Sigmoid colon (tissue), 6 donors: ENCODE measurements at regions not wholly inside any gene's neighbourhood (a gene's known extent, or its start where the extent isn't known, plus 50 kb on each side); places are given as distances from the start of the nearest gene placed in this dataset.

Source experiments
- DNase-seq: peaks from one replicate; pipeline ENCODE4 v3.0.0-alpha.2; 2019
- H3K27ac ChIP-seq, 4 donors: fragments of 200-600 bp; sonication (generic); one replicate each; pipeline ENCODE4 v1.5.1; 2016 to 2019; ENCODE audit warnings: mild to moderate bottlenecking in 1 of 4
- H3K27me3 ChIP-seq, 3 donors: fragments of 200-600 bp; sonication (generic); one replicate each; pipeline ENCODE4 v1.5.1; 2019; ENCODE audit warnings: mild to moderate bottlenecking in 1 of 3
- H3K36me3 ChIP-seq, 4 donors: fragments of 200-600 bp; sonication (generic); one replicate each; pipeline ENCODE4 v1.5.1; 2016 to 2019
- H3K4me1 ChIP-seq, 4 donors: fragments of 200-600 bp; sonication (generic); one replicate each; pipeline ENCODE4 v1.5.1; 2017 to 2019
- H3K4me3 ChIP-seq, 4 donors: fragments of 200-600 bp; sonication (generic); one replicate each; pipeline ENCODE4 v1.5.1; 2017 to 2019; ENCODE audit warnings: mild to moderate bottlenecking in 2 of 4, moderate library complexity in 1 of 4
- H3K9me3 ChIP-seq, 4 donors: fragments of 200-600 bp in 3 of 4; sonication (generic) in 3 of 4; one replicate each; pipeline versions ENCODE4 v1.5.1 to v1.6.1; 2013 to 2019
- CTCF ChIP-seq, 4 experiments: fragments of 450-650 bp in 3 of 4; fragments of 200-600 bp in 1 of 4; IDR thresholded peaks; one replicate each; pipeline ENCODE4 v1.5.1; 2016 to 2019; ENCODE audit warnings: antibody characterized with exemption in 4 of 4, mild to moderate bottlenecking in 3 of 4, moderate library complexity in 2 of 4
- EP300 ChIP-seq, 4 donors: sonication (generic); formaldehyde crosslinking; IDR thresholded peaks; one replicate each; pipeline ENCODE4 v1.6.1; 2017; ENCODE audit warnings: antibody characterized with exemption in 4 of 4
- POLR2A ChIP-seq, 2 donors: fragments of 450-650 bp; IDR thresholded peaks; one replicate each; pipeline ENCODE4 v1.6.1; 2016; ENCODE audit warnings: antibody characterized with exemption in 2 of 2, mild to moderate bottlenecking in 2 of 2, moderate library complexity in 2 of 2
- POLR2AphosphoS5 ChIP-seq, 4 donors: sonication (generic); formaldehyde crosslinking; IDR thresholded peaks; one replicate each; pipeline ENCODE4 v1.6.1; 2017; ENCODE audit warnings: antibody characterized with exemption in 4 of 4
- WGBS, 2 donors: extraction: QIAGEN DNeasy Blood & Tissue Kit; methylation state at CpG; one replicate each; pipeline ENCODE4 v1.1.7; 2013; 5-methylcytosine and 5-hydroxymethylcytosine counted together
- intact Hi-C: fragments of 100-400 bp; cut with DNase I; formaldehyde crosslinking; loops from one replicate; pipeline ENCODE4 v1.15.1; 2023
- donor health status: healthy with polysubstance abuse.
- donor health status: healthy.

- intact Hi-C loops: no loop called here
- no peaks in the 10 kb centered on the region for H3K9me3 ChIP-seq
- no peaks in the 10 kb centered on the region for H3K36me3 ChIP-seq
- DNase-seq: no peak
- no peaks in the 10 kb centered on the region for H3K27me3 ChIP-seq
- TF ChIP-seq POLR2A (IDR thresholded peaks at IDR 0.05) (no peak), EP300 (IDR thresholded peaks at IDR 0.05) (no peak), CTCF (IDR thresholded peaks at IDR 0.05) (no peak), POLR2AphosphoS5 (IDR thresholded peaks at IDR 0.05) (no peak)
- H3K4me1 ChIP-seq: peaks cover 0 to 11% (median 4%) of the 10 kb centered on the region in 4 donors
- no peak overlapping the region for H3K27ac ChIP-seq
- H3K4me3 ChIP-seq: no peak overlapping the region
- WGBS, 2 donors: 78 to 79% methylated on average over 1 of the region's 1 CpG
Observed at GRCh38 chr2:101549371-101549770, 74.5 kb upstream of the RFX8 start.

- H3K9me3 ChIP-seq: no peaks in the 10 kb centered on the region
- DNase-seq: no peak
- TF ChIP-seq EP300 (IDR thresholded peaks at IDR 0.05): no peak
- H3K4me1 ChIP-seq: peaks cover 0 to 11% (median 4%) of the 10 kb centered on the region in 4 donors
- intact Hi-C loops: no loop called here
- WGBS, 2 donors: 80 to 89% methylated on average over 2 of the region's 2 CpGs
- H3K27me3 ChIP-seq: no peaks in the 10 kb centered on the region
- H3K4me3 ChIP-seq: no peak overlapping the region
- H3K36me3 ChIP-seq: no peaks in the 10 kb centered on the region
- peak overlapping the region in 1 of 4 donors; percentile 5 for H3K27ac ChIP-seq
Observed at GRCh38 chr2:101546376-101547058, 71.6 kb upstream of the RFX8 start.

GRCh38 chr2:101545950-101546349 lies 71.0 kb upstream of the RFX8 start:
- Histone ChIP-seq H3K27ac (no peak overlapping the region), H3K9me3 (no peaks in the 10 kb centered on the region), H3K36me3 (no peaks in the 10 kb centered on the region), H3K4me3 (no peak overlapping the region), H3K4me1 (peaks cover 0 to 11% (median 4%) of the 10 kb centered on the region in 4 donors), H3K27me3 (no peaks in the 10 kb centered on the region)
- intact Hi-C loops: no loop called here
- TF ChIP-seq POLR2AphosphoS5 (IDR thresholded peaks at IDR 0.05): no peak
- no peak for DNase-seq

GRCh38 chr2:101540518-101540917 lies 65.6 kb upstream of the RFX8 start:
- H3K27me3 ChIP-seq: no peaks in the 10 kb centered on the region
- H3K9me3 ChIP-seq: no peaks in the 10 kb centered on the region
- no peak overlapping the region for H3K27ac ChIP-seq
- intact Hi-C loops: no loop called here
- no peaks in the 10 kb centered on the region for H3K36me3 ChIP-seq
- H3K4me1 ChIP-seq: no peaks in the 10 kb centered on the region
- H3K4me3 ChIP-seq: no peak overlapping the region
- WGBS, 2 donors: 85 to 87% methylated on average over 3 of the region's 3 CpGs
- TF ChIP-seq CTCF (IDR thresholded peaks at IDR 0.05) (no peak), POLR2AphosphoS5 (IDR thresholded peaks at IDR 0.05) (no peak), EP300 (IDR thresholded peaks at IDR 0.05) (no peak), POLR2A (IDR thresholded peaks at IDR 0.05) (no peak)
- no peak for DNase-seq

- Histone ChIP-seq H3K9me3 (no peaks in the 10 kb centered on the region), H3K4me3 (no peak overlapping the region), H3K4me1 (peaks cover 0 to 14% (median 13%) of the 10 kb centered on the region in 4 donors), H3K36me3 (no peaks in the 10 kb centered on the region), H3K27ac (no peak overlapping the region), H3K27me3 (no peaks in the 10 kb centered on the region)
- DNase-seq: no peak
- TF ChIP-seq CTCF (IDR thresholded peaks at IDR 0.05): no peak
- TF ChIP-seq EP300 (IDR thresholded peaks at IDR 0.05): no peak
- no peak for TF ChIP-seq POLR2AphosphoS5 (IDR thresholded peaks at IDR 0.05)
- TF ChIP-seq POLR2A (IDR thresholded peaks at IDR 0.05): no peak
- intact Hi-C loops: no loop called here
- WGBS, 2 donors: 88 to 93% methylated on average over 3 of the region's 3 CpGs
Observed at GRCh38 chr2:101538076-101538475, 63.2 kb upstream of the RFX8 start.

GRCh38 chr2:101534149-101534611 lies 59.3 kb upstream of the RFX8 start:
- intact Hi-C loops: no loop called here
- peak overlapping the region; percentile 41 to 85 (median 78) for H3K27ac ChIP-seq

More at GRCh38 chr2:101534149-101534611, 59.3 kb upstream of the RFX8 start:
- Histone ChIP-seq H3K27me3 (no peaks in the 10 kb centered on the region), H3K9me3 (no peaks in the 10 kb centered on the region), H3K4me3 (no peak overlapping the region), H3K4me1 (peaks cover 0 to 27% (median 15%) of the 10 kb centered on the region in 4 donors), H3K36me3 (no peaks in the 10 kb centered on the region)
- no peak for DNase-seq
- WGBS, 2 donors: 68 to 82% methylated on average over 9 of the region's 9 CpGs
- TF ChIP-seq CTCF (IDR thresholded peaks at IDR 0.05) (no peak), POLR2A (IDR thresholded peaks at IDR 0.05) (no peak), EP300 (IDR thresholded peaks at IDR 0.05) (no peak), POLR2AphosphoS5 (IDR thresholded peaks at IDR 0.05) (no peak)
